GM23248 (cell line): ENCODE measurements at regions not wholly inside any gene's neighbourhood (a gene's known extent, or its start where the extent isn't known, plus 50 kb on each side); places are given as distances from the start of the nearest gene placed in this dataset.

Source experiments
- DNase-seq: peaks from one replicate; pipeline ENCODE4 v3.0.0-alpha.2; 2015
- H2AFZ ChIP-seq: fragments of 200-600 bp; sonication (generic); 2 replicates; pipeline ENCODE4 v1.6.1; 2016; ENCODE audit warnings: antibody characterized with exemption
- H3F3A ChIP-seq: fragments of 200-600 bp; sonication (generic); 2 replicates; pipeline ENCODE4 v1.6.1; 2016; ENCODE audit warnings: mild to moderate bottlenecking, antibody characterized with exemption, mixed run types; ENCODE audit not compliant: insufficient read depth
- H3K27ac ChIP-seq: fragments of 200-600 bp; sonication (generic); 2 replicates; pipeline ENCODE4 v1.5.1; 2016; ENCODE audit warnings: mild to moderate bottlenecking
- H3K27me3 ChIP-seq: fragments of 200-600 bp; sonication (generic); replicated peaks from 2 replicates; pipeline ENCODE4 v1.6.1; 2016; ENCODE audit warnings: mild to moderate bottlenecking; ENCODE audit not compliant: insufficient read depth
- H3K36me3 ChIP-seq: fragments of 200-600 bp; sonication (generic); 2 replicates; pipeline ENCODE4 v1.6.1; 2016; ENCODE audit warnings: low read depth, mild to moderate bottlenecking
- H3K4me1 ChIP-seq: fragments of 200-600 bp; sonication (generic); 2 replicates; pipeline ENCODE4 v1.6.1; 2016; ENCODE audit warnings: mild to moderate bottlenecking; ENCODE audit not compliant: insufficient read depth
- H3K4me2 ChIP-seq: fragments of 200-600 bp; sonication (generic); one replicate; pipeline ENCODE4 v1.6.1; 2016; ENCODE audit warnings: mild to moderate bottlenecking; ENCODE audit not compliant: unreplicated experiment
- H3K4me3 ChIP-seq: fragments of 200-600 bp; sonication (generic); 2 replicates; pipeline ENCODE4 v1.5.1; 2016; ENCODE audit warnings: mild to moderate bottlenecking
- H3K79me2 ChIP-seq: fragments of 200-600 bp; sonication (generic); 2 replicates; pipeline ENCODE4 v1.6.1; 2016; ENCODE audit warnings: mild to moderate bottlenecking; ENCODE audit not compliant: insufficient read depth
- H3K9ac ChIP-seq: fragments of 200-600 bp; sonication (generic); 2 replicates; pipeline ENCODE4 v1.6.1; 2016; ENCODE audit warnings: mild to moderate bottlenecking
- H3K9me2 ChIP-seq: fragments of 200-600 bp; sonication (generic); 2 replicates; pipeline ENCODE4 v1.6.1; 2016; ENCODE audit warnings: mixed run types, mild to moderate bottlenecking, moderate library complexity; ENCODE audit not compliant: insufficient read depth
- H3K9me3 ChIP-seq: fragments of 200-600 bp; sonication (generic); one replicate; pipeline ENCODE4 v1.6.1; 2017; ENCODE audit warnings: low read depth
- H4K20me1 ChIP-seq: fragments of 200-600 bp; sonication (generic); 2 replicates; pipeline ENCODE4 v1.6.0; 2016; ENCODE audit not compliant: insufficient read depth
- EZH2 ChIP-seq: fragments of 200-600 bp; sonication (generic); IDR thresholded peaks from 2 replicates; pipeline ENCODE4 v1.6.1; 2018; ENCODE audit warnings: antibody characterized with exemption, mild to moderate bottlenecking; ENCODE audit not compliant: insufficient read depth, poor library complexity, severe bottlenecking
- EZH2phosphoT487 ChIP-seq: fragments of 200-600 bp; sonication (generic); IDR thresholded peaks from 2 replicates; pipeline ENCODE4 v1.6.1; 2018; ENCODE audit warnings: antibody characterized with exemption, moderate library complexity, mild to moderate bottlenecking, low read depth; ENCODE audit not compliant: insufficient read depth
- WGBS, 2 experiments: methylation state at CpG; one replicate each; pipeline ENCODE4 v1.1.6; 2015 to 2017; ENCODE audit warnings: low lambda C conversion rate in 2 of 2, low coverage in 1 of 2; ENCODE audit errors: missing lambda C conversion rate in 2 of 2; 5-methylcytosine and 5-hydroxymethylcytosine counted together
- in situ Hi-C: fragments of 300-500 bp; cut with MboI; formaldehyde crosslinking; loops from 2 replicates; pipeline ENCODE4 v1.15.0; 2020

- in situ Hi-C loops: no loop called here
- H3K9me3 ChIP-seq: no peaks in the 10 kb centered on the region
- H3K36me3 ChIP-seq: no peaks in the 10 kb centered on the region
- H2AFZ ChIP-seq: no peak overlapping the region
- WGBS, 2 experiments: 21 to 22% methylated on average over 3 of the region's 3 CpGs
- no peaks in the 10 kb centered on the region for H3K9me2 ChIP-seq
- no peaks in the 10 kb centered on the region for H3K79me2 ChIP-seq
- no peaks in the 10 kb centered on the region for H3K27me3 ChIP-seq
- TF ChIP-seq EZH2phosphoT487 (no peak), EZH2 (no peak)
- H3K9ac ChIP-seq: no peak overlapping the region
- DNase-seq: no peak
- H3K4me1 ChIP-seq: no peaks in the 10 kb centered on the region
- H3K27ac ChIP-seq: no peak overlapping the region
- H3K4me2 ChIP-seq: no peak overlapping the region
- H3F3A ChIP-seq: no peaks in the 10 kb centered on the region
- H4K20me1 ChIP-seq: no peaks in the 10 kb centered on the region
- no peak overlapping the region for H3K4me3 ChIP-seq
Observed at GRCh38 chr2:22579341-22579740, 805.6 kb upstream of the KLHL29 start.

GRCh38 chr2:22582107-22582506 is 802.9 kb upstream of the KLHL29 start:
- no peak overlapping the region for H2AFZ ChIP-seq
- H3K4me3 ChIP-seq: no peak overlapping the region
- no peak overlapping the region for H3K9ac ChIP-seq
- H3K4me1 ChIP-seq: no peaks in the 10 kb centered on the region
- H3K9me3 ChIP-seq: no peaks in the 10 kb centered on the region
- no peaks in the 10 kb centered on the region for H3F3A ChIP-seq
- H3K27ac ChIP-seq: no peak overlapping the region
- TF ChIP-seq EZH2 (no peak), EZH2phosphoT487 (no peak)
- no peaks in the 10 kb centered on the region for H3K9me2 ChIP-seq
- no peaks in the 10 kb centered on the region for H3K79me2 ChIP-seq
- no peak for DNase-seq
- no peaks in the 10 kb centered on the region for H3K36me3 ChIP-seq
- no peaks in the 10 kb centered on the region for H3K27me3 ChIP-seq
- no peak overlapping the region for H3K4me2 ChIP-seq
- H4K20me1 ChIP-seq: no peaks in the 10 kb centered on the region
- in situ Hi-C loops: no loop called here
- 12 to 17% methylated on average over 3 of the region's 3 CpGs for WGBS, 2 experiments

GRCh38 chr2:22596306-22596705 is 788.7 kb upstream of the KLHL29 start:
- Histone ChIP-seq H4K20me1 (no peaks in the 10 kb centered on the region), H3K9me3 (peaks cover 3% of the 10 kb centered on the region), H3K36me3 (no peaks in the 10 kb centered on the region), H3K9me2 (no peaks in the 10 kb centered on the region), H3K27me3 (no peaks in the 10 kb centered on the region), H3K4me2 (no peak overlapping the region), H3K27ac (no peak overlapping the region), H3K9ac (no peak overlapping the region), H2AFZ (no peak overlapping the region), H3K79me2 (no peaks in the 10 kb centered on the region), H3K4me1 (no peaks in the 10 kb centered on the region), H3F3A (no peaks in the 10 kb centered on the region), H3K4me3 (no peak overlapping the region)
- TF ChIP-seq EZH2 (no peak), EZH2phosphoT487 (no peak)
- 1 to 3% methylated on average over 5 of the region's 5 CpGs for WGBS, 2 experiments
- in situ Hi-C loops: no loop called here
- DNase-seq: no peak

GRCh38 chr2:22600156-22600555 is 784.8 kb upstream of the KLHL29 start:
- H3K4me3 ChIP-seq: no peak overlapping the region
- 0 to 11% methylated on average over 2 of the region's 2 CpGs for WGBS, 2 experiments
- H3F3A ChIP-seq: no peaks in the 10 kb centered on the region
- no peak overlapping the region for H3K4me2 ChIP-seq
- no peaks in the 10 kb centered on the region for H4K20me1 ChIP-seq
- H3K4me1 ChIP-seq: no peaks in the 10 kb centered on the region
- H3K36me3 ChIP-seq: no peaks in the 10 kb centered on the region
- in situ Hi-C loops: no loop called here
- no peak overlapping the region for H3K27ac ChIP-seq
- H3K9ac ChIP-seq: no peak overlapping the region
- no peak for DNase-seq
- no peaks in the 10 kb centered on the region for H3K79me2 ChIP-seq
- no peaks in the 10 kb centered on the region for H3K9me2 ChIP-seq
- no peaks in the 10 kb centered on the region for H3K9me3 ChIP-seq
- H3K27me3 ChIP-seq: no peaks in the 10 kb centered on the region
- no peak overlapping the region for H2AFZ ChIP-seq
- TF ChIP-seq EZH2phosphoT487 (no peak), EZH2 (no peak)

- Histone ChIP-seq H3K36me3 (no peaks in the 10 kb centered on the region), H3K9me2 (no peaks in the 10 kb centered on the region), H3K4me2 (no peak overlapping the region), H3K9me3 (no peaks in the 10 kb centered on the region), H2AFZ (no peak overlapping the region), H3K4me3 (no peak overlapping the region), H3K27me3 (no peaks in the 10 kb centered on the region), H3F3A (no peaks in the 10 kb centered on the region), H4K20me1 (no peaks in the 10 kb centered on the region), H3K79me2 (no peaks in the 10 kb centered on the region), H3K27ac (no peak overlapping the region), H3K9ac (no peak overlapping the region), H3K4me1 (no peaks in the 10 kb centered on the region)
- 4 to 5% methylated on average over 1 of the region's 1 CpG for WGBS, 2 experiments
- in situ Hi-C loops: no loop called here
- DNase-seq: no peak
- TF ChIP-seq EZH2 (no peak), EZH2phosphoT487 (no peak)
Observed at GRCh38 chr2:22600999-22601398, 784.0 kb upstream of the KLHL29 start.
